Upper lobe of left lung (tissue), 4 donors: ENCODE measurements at regions not wholly inside any gene's neighbourhood (a gene's known extent, or its start where the extent isn't known, plus 50 kb on each side); places are given as distances from the start of the nearest gene placed in this dataset.

Source experiments
- POLR2A ChIP-seq, 4 donors: fragments of 450-650 bp; IDR thresholded peaks; one replicate each; pipeline ENCODE4 v1.5.1; 2016 to 2017; ENCODE audit warnings: antibody characterized with exemption in 4 of 4, mild to moderate bottlenecking in 2 of 4
- TF ChIP-seq, protein P1 (sequence below), 6 experiments: fragments of 450-650 bp in 4 of 6; fragments of 200-600 bp in 2 of 6; sonication (generic) in 2 of 6; IDR thresholded peaks; one replicate each; pipeline ENCODE4 v1.5.1; 2016 to 2019; ENCODE audit warnings: antibody characterized with exemption in 6 of 6

DNA sequence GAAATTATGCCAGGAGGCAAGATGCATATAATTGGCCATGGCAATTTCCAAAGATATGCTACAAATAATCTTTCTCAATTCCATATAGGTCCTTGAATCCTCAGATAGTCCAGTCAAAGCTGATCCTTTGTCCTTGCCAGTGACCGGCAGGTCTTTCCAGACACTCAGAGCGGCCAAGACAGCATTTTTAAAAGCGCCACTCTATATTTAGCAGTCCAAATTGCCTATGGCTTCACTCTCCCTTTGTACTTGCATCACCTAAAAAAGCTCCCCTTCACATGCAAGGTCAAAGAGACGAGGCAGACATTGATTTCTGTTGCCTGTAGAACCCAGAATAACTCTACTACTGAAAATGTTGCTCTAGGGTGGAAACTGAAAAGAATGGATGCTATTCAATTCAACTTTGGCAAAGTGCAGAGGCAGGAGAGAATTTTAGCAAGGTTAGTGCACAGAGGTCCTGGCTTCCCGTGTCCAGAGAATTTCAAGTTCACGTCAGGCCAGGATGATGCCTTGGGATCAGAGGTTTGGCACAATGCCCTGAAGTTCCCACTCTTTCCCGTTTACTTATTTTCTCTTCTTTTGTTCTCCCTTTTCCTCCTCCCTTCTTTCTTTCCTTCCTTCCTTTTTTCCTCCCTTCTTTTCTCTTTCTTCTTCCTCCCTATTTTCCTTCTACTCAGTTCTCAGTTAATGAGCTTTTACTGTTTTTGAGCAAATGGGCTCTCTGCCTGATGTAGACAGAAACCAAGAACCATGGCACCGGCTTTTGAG lies 108.5 kb downstream of the KCNK1 start:
- TF ChIP-seq, protein P1, sequence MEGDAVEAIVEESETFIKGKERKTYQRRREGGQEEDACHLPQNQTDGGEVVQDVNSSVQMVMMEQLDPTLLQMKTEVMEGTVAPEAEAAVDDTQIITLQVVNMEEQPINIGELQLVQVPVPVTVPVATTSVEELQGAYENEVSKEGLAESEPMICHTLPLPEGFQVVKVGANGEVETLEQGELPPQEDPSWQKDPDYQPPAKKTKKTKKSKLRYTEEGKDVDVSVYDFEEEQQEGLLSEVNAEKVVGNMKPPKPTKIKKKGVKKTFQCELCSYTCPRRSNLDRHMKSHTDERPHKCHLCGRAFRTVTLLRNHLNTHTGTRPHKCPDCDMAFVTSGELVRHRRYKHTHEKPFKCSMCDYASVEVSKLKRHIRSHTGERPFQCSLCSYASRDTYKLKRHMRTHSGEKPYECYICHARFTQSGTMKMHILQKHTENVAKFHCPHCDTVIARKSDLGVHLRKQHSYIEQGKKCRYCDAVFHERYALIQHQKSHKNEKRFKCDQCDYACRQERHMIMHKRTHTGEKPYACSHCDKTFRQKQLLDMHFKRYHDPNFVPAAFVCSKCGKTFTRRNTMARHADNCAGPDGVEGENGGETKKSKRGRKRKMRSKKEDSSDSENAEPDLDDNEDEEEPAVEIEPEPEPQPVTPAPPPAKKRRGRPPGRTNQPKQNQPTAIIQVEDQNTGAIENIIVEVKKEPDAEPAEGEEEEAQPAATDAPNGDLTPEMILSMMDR (IDR thresholded peaks at IDR 0.05), result no peak
- no peak for TF ChIP-seq POLR2A (IDR thresholded peaks at IDR 0.05)
